ENCODE measurements at regions not wholly inside any gene's neighbourhood (a gene's known extent, or its start where the extent isn't known, plus 50 kb on each side); places are given as distances from the start of the nearest gene placed in this dataset.

- Histone ChIP-seq H3K4me3 (ENCODE audit: low read length) (no peak overlapping the region), H3K27me3 (ENCODE audit: insufficient read depth, low read length) (no peaks in the 10 kb centered on the region), H3K27ac (ENCODE audit: low read depth, low read length) (no peak overlapping the region), H3K36me3 (ENCODE audit: insufficient read depth, low read length) (no peaks in the 10 kb centered on the region), H3K9me3 (ENCODE audit: insufficient read depth, low read depth, low read length) (peaks cover 12% of the 10 kb centered on the region), H3K9ac (ENCODE audit: low read depth, low read length) (no peak overlapping the region), H3K4me1 (ENCODE audit: insufficient read depth, low read length) (peaks cover 16% of the 10 kb centered on the region; the same call in 1 of the 2 replicates)
- WGBS = 94% methylated on average over 4 of the region's 4 CpGs
Observed at GRCh38 chr2:53536583-53537361, 230.8 kb upstream of the CHAC2 start.

GRCh38 chr2:53535234-53535840, 232.3 kb upstream of the CHAC2 start:
- Histone ChIP-seq H3K36me3 (ENCODE audit: insufficient read depth, low read length) (no peaks in the 10 kb centered on the region), H3K27ac (ENCODE audit: low read depth, low read length) (no peak overlapping the region), H3K9me3 (ENCODE audit: insufficient read depth, low read depth, low read length) (no peaks in the 10 kb centered on the region), H3K4me3 (ENCODE audit: low read length) (no peak overlapping the region), H3K27me3 (ENCODE audit: insufficient read depth, low read length) (no peaks in the 10 kb centered on the region), H3K9ac (ENCODE audit: low read depth, low read length) (no peak overlapping the region), H3K4me1 (ENCODE audit: insufficient read depth, low read length) (peaks cover 16% of the 10 kb centered on the region; the same call in 1 of the 2 replicates)
- WGBS = 93% methylated on average over 4 of the region's 4 CpGs

- Histone ChIP-seq H3K4me1 (ENCODE audit: insufficient read depth, low read length) (no peaks in the 10 kb centered on the region), H3K9ac (ENCODE audit: low read depth, low read length) (no peak overlapping the region), H3K36me3 (ENCODE audit: insufficient read depth, low read length) (no peaks in the 10 kb centered on the region), H3K9me3 (ENCODE audit: insufficient read depth, low read depth, low read length) (peaks cover 6% of the 10 kb centered on the region; the same call in 1 of the 2 replicates), H3K27ac (ENCODE audit: low read depth, low read length) (no peak overlapping the region), H3K27me3 (ENCODE audit: insufficient read depth, low read length) (no peaks in the 10 kb centered on the region), H3K4me3 (ENCODE audit: low read length) (no peak overlapping the region)
Observed at GRCh38 chr2:53530126-53530525, 237.5 kb upstream of the CHAC2 start.

- H3K36me3 ChIP-seq (ENCODE audit: insufficient read depth, low read length) = no peaks in the 10 kb centered on the region
- H3K9ac ChIP-seq (ENCODE audit: low read depth, low read length) = no peak overlapping the region
- no peaks in the 10 kb centered on the region for H3K4me1 ChIP-seq (ENCODE audit: insufficient read depth, low read length)
- peaks cover 6% of the 10 kb centered on the region; the same call in 1 of the 2 replicates for H3K9me3 ChIP-seq (ENCODE audit: insufficient read depth, low read depth, low read length)
- 85% methylated on average over 2 of the region's 2 CpGs for WGBS
- H3K27ac ChIP-seq (ENCODE audit: low read depth, low read length) = no peak overlapping the region
- H3K4me3 ChIP-seq (ENCODE audit: low read length) = no peak overlapping the region
- H3K27me3 ChIP-seq (ENCODE audit: insufficient read depth, low read length) = no peaks in the 10 kb centered on the region
Observed at GRCh38 chr2:53527056-53527455, 240.5 kb upstream of the CHAC2 start.

- Histone ChIP-seq H3K4me1 (ENCODE audit: insufficient read depth, low read length) (peaks cover 12% of the 10 kb centered on the region; the same call in 1 of the 2 replicates), H3K36me3 (ENCODE audit: insufficient read depth, low read length) (no peaks in the 10 kb centered on the region), H3K9ac (ENCODE audit: low read depth, low read length) (0 out of 2 replicates have a peak overlapping the region, but pooled peaks have one; percentile 7)
Observed at GRCh38 chr2:53519918-53520841, 247.4 kb upstream of the CHAC2 start.

GRCh38 chr2:53517406-53517805, 250.2 kb upstream of the CHAC2 start:
- H3K4me3 ChIP-seq (ENCODE audit: low read length) = no peak overlapping the region
- H3K9ac ChIP-seq (ENCODE audit: low read depth, low read length) = no peak overlapping the region
- no peaks in the 10 kb centered on the region for H3K36me3 ChIP-seq (ENCODE audit: insufficient read depth, low read length)
- no peak overlapping the region for H3K27ac ChIP-seq (ENCODE audit: low read depth, low read length)
- no peaks in the 10 kb centered on the region for H3K9me3 ChIP-seq (ENCODE audit: insufficient read depth, low read depth, low read length)
- H3K27me3 ChIP-seq (ENCODE audit: insufficient read depth, low read length) = no peaks in the 10 kb centered on the region
- peaks cover 12% of the 10 kb centered on the region; the same call in 1 of the 2 replicates for H3K4me1 ChIP-seq (ENCODE audit: insufficient read depth, low read length)
- WGBS = 98% methylated on average over 6 of the region's 7 CpGs

More at GRCh38 chr2:53519918-53520841, 247.4 kb upstream of the CHAC2 start:
- no peaks in the 10 kb centered on the region for H3K27me3 ChIP-seq (ENCODE audit: insufficient read depth, low read length)
- H3K4me3 ChIP-seq (ENCODE audit: low read length) = no peak overlapping the region
- WGBS = 63% methylated on average over 10 of the region's 10 CpGs
- H3K9me3 ChIP-seq (ENCODE audit: insufficient read depth, low read depth, low read length) = no peaks in the 10 kb centered on the region
- H3K27ac ChIP-seq (ENCODE audit: low read depth, low read length) = no peak overlapping the region; the same call in 1 of the 2 replicates

GRCh38 chr2:53516650-53517049, 251.0 kb upstream of the CHAC2 start:
- H3K4me1 ChIP-seq (ENCODE audit: insufficient read depth, low read length) = peaks cover 12% of the 10 kb centered on the region; the same call in 1 of the 2 replicates
- WGBS = 95% methylated on average over 7 of the region's 7 CpGs

GRCh38 chr2:53515435-53516332, 251.9 kb upstream of the CHAC2 start:
- Histone ChIP-seq H3K36me3 (ENCODE audit: insufficient read depth, low read length) (no peaks in the 10 kb centered on the region), H3K27me3 (ENCODE audit: insufficient read depth, low read length) (no peaks in the 10 kb centered on the region), H3K4me1 (ENCODE audit: insufficient read depth, low read length) (peaks cover 7% of the 10 kb centered on the region; the same call in 1 of the 2 replicates), H3K9ac (ENCODE audit: low read depth, low read length) (no peak overlapping the region), H3K9me3 (ENCODE audit: insufficient read depth, low read depth, low read length) (no peaks in the 10 kb centered on the region), H3K4me3 (ENCODE audit: low read length) (no peak overlapping the region), H3K27ac (ENCODE audit: low read depth, low read length) (no peak overlapping the region)
- WGBS = 69% methylated on average over 6 of the region's 6 CpGs

More at GRCh38 chr2:53516650-53517049, 251.0 kb upstream of the CHAC2 start:
- Histone ChIP-seq H3K36me3 (ENCODE audit: insufficient read depth, low read length) (no peaks in the 10 kb centered on the region), H3K9me3 (ENCODE audit: insufficient read depth, low read depth, low read length) (no peaks in the 10 kb centered on the region), H3K27ac (ENCODE audit: low read depth, low read length) (no peak overlapping the region), H3K27me3 (ENCODE audit: insufficient read depth, low read length) (no peaks in the 10 kb centered on the region), H3K9ac (ENCODE audit: low read depth, low read length) (no peak overlapping the region), H3K4me3 (ENCODE audit: low read length) (no peak overlapping the region)

- Histone ChIP-seq H3K4me3 (ENCODE audit: low read length) (no peak overlapping the region), H3K4me1 (ENCODE audit: insufficient read depth, low read length) (peaks cover 13% of the 10 kb centered on the region), H3K9ac (ENCODE audit: low read depth, low read length) (no peak overlapping the region), H3K9me3 (ENCODE audit: insufficient read depth, low read depth, low read length) (no peaks in the 10 kb centered on the region), H3K27ac (ENCODE audit: low read depth, low read length) (no peak overlapping the region), H3K36me3 (ENCODE audit: insufficient read depth, low read length) (no peaks in the 10 kb centered on the region), H3K27me3 (ENCODE audit: insufficient read depth, low read length) (no peaks in the 10 kb centered on the region)
- WGBS = 91% methylated on average over 4 of the region's 4 CpGs
Observed at GRCh38 chr2:53513167-53513666, 254.4 kb upstream of the CHAC2 start.
